HT1080 (cell line): ENCODE measurements at regions not wholly inside any gene's neighbourhood (a gene's known extent, or its start where the extent isn't known, plus 50 kb on each side); places are given as distances from the start of the nearest gene placed in this dataset.
"Not testable (repeated sequence)": the region's sequence is repeated elsewhere in the genome, so short reads cannot be mapped to it uniquely, and the experiment has no call there.

Experiments
- DNase-seq: peaks from one replicate; pipeline ENCODE4 v3.0.0-alpha.2; 2015; ENCODE audit warnings: low read depth

GRCh38 chr5:104947076-104947475 lies 1384.5 kb upstream of the NUDT12 start:
- no peak for DNase-seq

DNA sequence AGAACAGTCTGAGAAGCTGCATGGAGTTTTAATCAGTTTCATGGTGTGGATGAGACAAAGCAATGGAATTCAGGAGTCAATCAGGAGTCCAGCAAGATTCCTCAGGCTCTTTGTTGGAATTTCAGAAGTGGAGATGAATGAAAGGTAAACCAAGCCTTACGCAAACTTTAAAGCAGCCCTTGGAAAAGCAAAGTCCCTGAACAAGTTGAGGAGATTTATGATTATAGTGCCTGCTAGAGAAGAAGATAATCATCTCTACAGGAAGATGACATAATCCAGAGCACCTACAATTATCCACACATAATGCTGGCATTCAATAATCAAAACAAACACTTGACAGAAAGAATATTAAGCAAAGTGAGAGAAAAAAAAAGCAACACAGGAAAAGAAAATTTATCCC lies 1380.1 kb upstream of the NUDT12 start:
- no peak for DNase-seq

DNA sequence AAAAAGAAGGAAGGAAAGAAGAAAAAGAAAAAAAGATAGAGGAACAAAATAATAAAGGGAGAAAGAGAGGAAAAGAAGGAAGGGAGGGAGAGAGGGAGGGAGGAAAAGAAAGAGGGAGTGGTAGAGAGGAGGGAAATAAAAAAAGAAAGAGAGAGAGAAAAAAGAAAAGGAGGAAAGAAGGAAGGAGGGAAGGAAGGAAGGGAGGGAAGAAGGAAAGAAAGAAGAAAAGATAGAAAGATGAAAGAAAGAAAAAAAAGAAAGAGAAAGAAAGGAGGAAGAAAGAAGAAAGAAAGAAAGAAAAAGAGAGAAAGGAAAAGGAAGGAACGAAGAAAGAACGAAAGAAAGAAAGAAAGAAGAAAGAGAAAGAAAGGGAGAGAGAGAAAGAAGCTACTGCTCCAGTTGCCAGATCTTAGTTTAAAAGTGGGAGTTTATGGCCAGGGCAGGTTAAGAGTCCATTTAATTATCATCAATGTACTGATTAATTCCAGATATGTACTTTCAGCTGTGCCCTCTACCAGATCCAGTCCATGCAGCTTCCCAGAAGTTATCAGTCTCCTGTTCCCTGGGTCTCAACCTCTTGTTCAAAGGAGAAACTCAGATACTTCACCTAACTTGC lies 1378.5 kb upstream of the NUDT12 start:
- no peak for DNase-seq

DNA sequence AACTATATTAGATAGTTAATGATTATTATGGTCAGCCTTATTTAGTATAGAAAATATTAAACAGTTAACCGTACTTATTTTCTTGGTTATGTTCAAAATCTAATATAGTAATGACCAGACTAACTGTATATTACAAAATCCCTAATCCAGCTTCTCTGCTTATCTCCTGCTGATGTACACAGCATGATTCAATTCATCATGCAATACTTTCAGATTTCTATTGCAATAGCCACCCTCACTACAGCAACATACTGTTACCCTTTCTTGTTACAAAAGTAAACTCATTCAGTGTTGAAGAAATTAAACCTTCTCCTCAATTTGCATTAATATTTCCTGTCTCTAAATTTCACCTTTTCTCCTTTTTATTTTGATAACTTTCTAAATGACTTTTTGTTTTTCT lies 1375.0 kb upstream of the NUDT12 start:
- no peak for DNase-seq

- no peak for DNase-seq
Measured at GRCh38 chr5:104932431-104932830, 1369.8 kb upstream of the NUDT12 start.

DNA sequence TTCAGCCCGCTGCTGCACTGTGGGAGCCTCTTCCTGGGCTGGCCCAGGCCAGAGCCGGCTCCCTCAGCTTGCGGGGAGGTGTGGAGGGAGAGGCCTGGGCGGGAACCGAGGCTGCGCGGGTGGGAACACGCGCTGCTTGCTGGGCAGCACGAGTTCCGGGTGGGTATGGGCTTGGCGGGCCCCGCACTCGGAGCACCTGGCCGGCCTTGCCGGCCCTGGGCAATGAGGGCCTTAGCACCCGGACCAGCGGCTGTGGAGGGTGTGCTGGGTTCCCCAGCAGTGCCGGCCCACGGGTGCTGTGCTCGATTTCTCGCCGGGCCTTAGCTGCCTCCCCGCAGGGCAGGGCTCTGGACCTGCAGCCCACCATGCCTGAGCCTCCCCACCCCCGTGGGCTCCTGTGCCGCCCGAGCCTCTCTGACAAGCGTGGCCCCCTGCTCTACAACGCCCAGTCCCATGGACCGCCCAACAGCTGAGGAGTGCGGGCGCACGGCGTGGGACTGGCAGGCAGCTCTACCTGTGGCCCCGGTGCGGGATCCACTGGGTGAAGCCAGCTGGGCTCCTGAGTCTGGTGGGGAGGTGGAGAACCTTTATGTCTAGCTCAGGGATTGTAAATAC lies 1366.4 kb upstream of the NUDT12 start:
- no peak for DNase-seq

DNA sequence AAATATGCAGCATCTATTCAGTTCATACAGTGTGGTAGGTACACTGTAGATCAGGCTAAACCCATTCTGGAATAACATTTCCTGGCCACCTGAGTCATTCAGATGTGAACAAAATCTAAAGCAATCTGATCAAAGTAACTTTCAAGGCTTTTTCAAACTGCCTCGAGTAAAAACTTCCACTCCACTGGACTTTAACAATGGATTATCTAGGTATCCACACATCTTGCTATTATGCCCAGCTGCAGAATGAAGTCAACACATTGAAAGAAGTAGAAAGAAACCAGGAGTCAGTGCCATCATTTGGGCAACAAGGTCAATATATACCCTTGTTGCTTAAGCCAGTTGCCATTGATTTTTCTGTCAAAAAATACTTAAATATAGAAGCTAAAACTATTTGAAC lies 1352.6 kb upstream of the NUDT12 start:
- DNase-seq, result no peak

GRCh38 chr5:104914536-104915070 lies 1352.0 kb upstream of the NUDT12 start:
- no peak for DNase-seq

GRCh38 chr5:104913841-104914281 lies 1351.3 kb upstream of the NUDT12 start:
- no peak for DNase-seq

- DNase-seq, result no peak
Measured at GRCh38 chr5:104909803-104910202, 1347.2 kb upstream of the NUDT12 start.

DNA sequence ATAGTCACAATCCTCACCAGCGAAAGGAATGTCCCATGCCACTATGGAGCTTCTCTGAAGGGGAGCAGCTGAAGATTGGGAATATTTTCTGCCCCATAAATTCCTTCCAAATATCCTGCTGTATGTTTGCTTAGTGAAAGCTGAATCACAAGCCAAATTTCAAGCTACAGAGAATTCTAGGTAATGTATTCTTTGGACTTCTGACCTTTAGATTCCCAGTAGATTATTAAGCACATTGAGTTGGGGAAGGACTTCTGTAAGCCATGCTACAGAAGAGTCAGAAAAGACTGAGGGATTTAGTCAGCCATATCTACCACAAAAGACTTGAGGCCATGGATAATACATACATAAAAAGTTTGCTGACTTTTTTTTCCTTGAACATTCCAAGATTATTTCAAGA lies 1342.0 kb upstream of the NUDT12 start:
- DNase-seq, result no peak

- DNase-seq, result no peak
Measured at GRCh38 chr5:104903941-104904340, 1341.4 kb upstream of the NUDT12 start.

- DNase-seq, result no peak
Measured at GRCh38 chr5:104891596-104891995, 1329.0 kb upstream of the NUDT12 start.

DNA sequence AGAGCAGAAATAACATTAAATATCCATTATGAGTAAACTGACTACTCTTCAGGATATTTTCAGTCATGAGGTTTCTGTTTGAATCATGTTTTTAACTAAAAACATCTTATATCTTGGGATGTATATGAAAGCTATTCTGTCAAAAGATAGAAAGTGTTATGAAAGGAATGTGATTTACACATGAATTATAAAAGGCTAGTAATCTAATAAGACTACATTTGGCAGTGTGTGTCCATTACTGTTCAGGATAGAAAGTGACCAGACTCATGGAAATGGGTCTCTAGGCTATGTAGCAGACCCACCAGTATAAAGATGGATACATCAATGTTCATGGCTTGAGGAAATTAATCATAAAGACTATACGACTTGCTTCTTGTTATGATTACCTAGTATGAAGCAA lies 1328.2 kb upstream of the NUDT12 start:
- no peak for DNase-seq

- DNase-seq, result no peak
Measured at GRCh38 chr5:104859437-104859836, 1296.8 kb upstream of the NUDT12 start.

GRCh38 chr5:104852099-104852498 lies 1289.5 kb upstream of the NUDT12 start:
- DNase-seq, result not testable (repeated sequence)

GRCh38 chr5:104845541-104845940 lies 1283.0 kb upstream of the NUDT12 start:
- no peak for DNase-seq

DNA sequence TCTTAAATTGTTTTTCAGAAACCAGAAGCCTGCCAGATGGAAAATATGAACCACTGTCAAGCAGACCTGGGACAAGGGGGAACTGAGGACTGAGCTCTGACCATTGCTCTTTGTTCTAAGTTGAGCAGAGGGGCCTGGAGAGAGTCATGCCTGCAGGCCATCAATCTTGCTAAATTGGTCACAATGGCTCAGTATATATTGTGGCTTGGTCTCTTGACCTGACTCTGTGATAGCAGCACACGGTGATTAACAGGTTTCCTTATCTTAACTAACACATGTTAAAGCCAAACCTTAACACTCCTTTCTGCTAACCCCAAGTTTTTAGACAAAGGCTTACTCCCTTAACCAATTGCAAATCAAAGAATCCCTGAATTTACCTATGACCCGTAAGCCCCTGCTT lies 1281.2 kb upstream of the NUDT12 start:
- DNase-seq, result no peak

DNA sequence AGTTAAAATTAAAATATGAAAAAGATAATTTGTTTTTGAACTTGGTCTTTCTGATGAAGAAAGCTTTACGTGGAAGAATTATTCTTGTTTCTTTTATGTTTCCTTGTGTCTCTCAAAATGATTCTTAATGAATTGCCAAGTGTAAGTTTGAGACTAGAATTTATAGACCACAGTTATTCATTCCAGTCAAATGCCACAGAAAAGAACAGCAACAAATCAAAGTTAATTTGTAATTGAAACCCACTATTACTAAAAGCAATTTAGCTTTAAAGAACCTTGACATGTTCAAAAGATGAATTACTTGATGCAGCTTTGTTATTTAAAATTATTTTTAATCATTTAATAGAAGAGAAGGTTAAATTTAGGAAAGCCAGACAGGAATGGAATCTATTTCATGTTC lies 1277.7 kb upstream of the NUDT12 start:
- DNase-seq, result no peak

DNA sequence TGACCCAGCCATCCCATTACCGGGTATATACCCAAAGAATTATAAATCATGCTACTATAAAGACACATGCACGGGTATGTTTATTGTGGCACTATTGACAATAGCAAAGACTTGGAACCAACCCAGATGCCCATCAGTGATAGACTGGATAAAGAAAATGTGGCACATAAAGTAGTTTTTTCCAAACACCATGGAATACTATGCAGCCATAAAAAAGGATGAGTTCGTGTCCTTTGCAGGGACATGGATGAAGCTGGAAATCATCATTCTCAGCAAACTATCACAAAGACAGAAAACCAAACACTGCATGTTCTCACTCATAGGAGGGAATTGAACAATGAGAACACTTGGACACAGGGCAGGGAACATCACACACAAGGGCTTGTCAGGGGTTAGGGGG lies 1268.9 kb upstream of the NUDT12 start:
- DNase-seq, result not testable (repeated sequence)

DNA sequence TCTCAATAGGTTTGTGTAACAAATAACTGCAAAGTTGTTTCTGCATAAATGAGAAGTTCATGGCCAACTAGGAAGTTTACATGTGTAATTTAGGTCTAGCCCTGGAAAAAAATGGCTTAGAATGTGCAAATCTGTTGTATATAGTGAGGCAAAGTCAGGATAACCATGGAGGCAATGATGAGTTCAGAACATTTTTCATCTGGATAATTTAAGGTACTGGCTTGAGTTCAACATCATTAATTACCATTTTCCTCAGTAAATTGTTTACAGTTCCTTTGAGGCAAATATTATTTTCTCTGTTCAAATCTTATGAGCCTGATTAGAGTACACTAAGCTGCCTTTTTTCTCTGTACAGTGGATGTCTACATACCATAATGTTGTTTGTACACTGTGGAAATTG lies 1259.0 kb upstream of the NUDT12 start:
- DNase-seq, result no peak

- no peak for DNase-seq
Measured at GRCh38 chr5:104817127-104817526, 1254.5 kb upstream of the NUDT12 start.

DNA sequence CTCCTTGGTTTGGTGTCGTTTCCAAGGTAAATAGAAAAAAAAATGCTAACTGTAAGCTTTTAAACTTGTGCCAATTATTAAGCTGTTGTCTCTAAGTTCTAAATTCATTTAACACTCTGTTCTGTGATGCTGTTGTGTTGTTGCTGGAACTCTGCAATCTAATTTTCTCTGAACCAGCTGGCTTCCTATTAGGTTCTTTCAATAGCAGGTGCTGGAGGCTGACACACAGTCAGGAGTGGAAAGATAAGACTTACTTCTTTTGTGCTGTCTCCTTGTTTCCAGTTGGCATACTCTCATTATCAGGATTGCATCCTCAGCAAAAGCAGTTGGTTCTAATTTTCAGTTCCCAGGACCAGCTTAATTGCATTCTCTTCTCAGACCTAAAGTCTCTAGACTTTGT lies 1252.6 kb upstream of the NUDT12 start:
- DNase-seq, result no peak
